ENCODE measurements at regions not wholly inside any gene's neighbourhood (a gene's known extent, or its start where the extent isn't known, plus 50 kb on each side); places are given as distances from the start of the nearest gene placed in this dataset.

- DNase-seq (ENCODE audit: low read depth, low spot score): no peak
These were observed 371.3 kb downstream of the DMRT2 start for GRCh38 chr9:1421436-1421835.

GRCh38 chr9:1427875-1428274 lies 377.7 kb downstream of the DMRT2 start:
- no peak for DNase-seq (ENCODE audit: low read depth, low spot score)

GRCh38 chr9:1429297-1429696 lies 379.1 kb downstream of the DMRT2 start:
- no peak for DNase-seq (ENCODE audit: low read depth, low spot score)

- no peak for DNase-seq (ENCODE audit: low read depth, low spot score)
These were observed 381.3 kb downstream of the DMRT2 start for GRCh38 chr9:1431461-1431860.

GRCh38 chr9:1434052-1434767 lies 384.1 kb downstream of the DMRT2 start:
- DNase-seq (ENCODE audit: low read depth, low spot score): no peak

- no peak for DNase-seq (ENCODE audit: low read depth, low spot score)
These were observed 384.7 kb downstream of the DMRT2 start for GRCh38 chr9:1434811-1435210.

GRCh38 chr9:1440256-1440655 lies 390.1 kb downstream of the DMRT2 start:
- no peak for DNase-seq (ENCODE audit: low read depth, low spot score)

- DNase-seq (ENCODE audit: low read depth, low spot score): no peak
These were observed 391.9 kb downstream of the DMRT2 start for GRCh38 chr9:1442105-1442504.

- no peak for DNase-seq (ENCODE audit: low read depth, low spot score)
These were observed 393.3 kb downstream of the DMRT2 start for GRCh38 chr9:1443450-1443849.

GRCh38 chr9:1446671-1447070 lies 396.5 kb downstream of the DMRT2 start:
- no peak for DNase-seq (ENCODE audit: low read depth, low spot score)

GRCh38 chr9:1453636-1454035 lies 403.5 kb downstream of the DMRT2 start:
- no peak for DNase-seq (ENCODE audit: low read depth, low spot score)

- DNase-seq (ENCODE audit: low read depth, low spot score): no peak
These were observed 404.1 kb downstream of the DMRT2 start for GRCh38 chr9:1454211-1454610.

GRCh38 chr9:1454616-1455347 lies 404.6 kb downstream of the DMRT2 start:
- DNase-seq (ENCODE audit: low read depth, low spot score): no peak

GRCh38 chr9:1455766-1456165 lies 405.6 kb downstream of the DMRT2 start:
- no peak for DNase-seq (ENCODE audit: low read depth, low spot score)

- no peak for DNase-seq (ENCODE audit: low read depth, low spot score)
These were observed 406.3 kb downstream of the DMRT2 start for GRCh38 chr9:1456301-1457024.

GRCh38 chr9:1457460-1457859 lies 407.3 kb downstream of the DMRT2 start:
- DNase-seq (ENCODE audit: low read depth, low spot score): no peak

- peak; percentile 20 for DNase-seq (ENCODE audit: low read depth, low spot score)
These were observed 408.3 kb downstream of the DMRT2 start for GRCh38 chr9:1458503-1458902.

GRCh38 chr9:1460143-1460769 lies 410.1 kb downstream of the DMRT2 start:
- DNase-seq (ENCODE audit: low read depth, low spot score): no peak

GRCh38 chr9:1461812-1462211 lies 411.7 kb downstream of the DMRT2 start:
- no peak for DNase-seq (ENCODE audit: low read depth, low spot score)

GRCh38 chr9:1462626-1463308 lies 412.6 kb downstream of the DMRT2 start:
- DNase-seq (ENCODE audit: low read depth, low spot score): no peak

GRCh38 chr9:1469996-1470395 lies 419.8 kb downstream of the DMRT2 start:
- DNase-seq (ENCODE audit: low read depth, low spot score): no peak
